ENCODE measurements at regions not wholly inside any gene's neighbourhood (a gene's known extent, or its start where the extent isn't known, plus 50 kb on each side); places are given as distances from the start of the nearest gene placed in this dataset.

DNA sequence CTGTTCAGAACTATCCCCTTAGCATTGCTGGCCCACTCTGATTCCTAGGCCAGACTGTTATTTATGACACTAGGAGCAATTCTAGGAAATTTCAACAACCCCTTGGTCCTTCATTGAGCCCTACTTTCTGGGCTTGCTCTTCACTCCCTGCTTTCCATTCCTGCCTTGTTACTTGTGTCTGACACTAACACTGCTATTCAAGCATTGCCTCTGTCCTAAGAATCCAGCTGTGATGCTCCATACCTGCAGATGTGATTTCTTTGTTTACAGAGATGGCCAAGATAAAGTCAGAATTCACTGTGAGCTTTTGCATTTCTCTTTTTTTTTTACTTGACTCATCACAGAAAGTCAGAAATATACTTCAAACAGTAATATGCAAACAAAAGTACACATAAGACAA, 377.2 kb upstream of the GOT2 start:
- TF ChIP-seq, protein P1, sequence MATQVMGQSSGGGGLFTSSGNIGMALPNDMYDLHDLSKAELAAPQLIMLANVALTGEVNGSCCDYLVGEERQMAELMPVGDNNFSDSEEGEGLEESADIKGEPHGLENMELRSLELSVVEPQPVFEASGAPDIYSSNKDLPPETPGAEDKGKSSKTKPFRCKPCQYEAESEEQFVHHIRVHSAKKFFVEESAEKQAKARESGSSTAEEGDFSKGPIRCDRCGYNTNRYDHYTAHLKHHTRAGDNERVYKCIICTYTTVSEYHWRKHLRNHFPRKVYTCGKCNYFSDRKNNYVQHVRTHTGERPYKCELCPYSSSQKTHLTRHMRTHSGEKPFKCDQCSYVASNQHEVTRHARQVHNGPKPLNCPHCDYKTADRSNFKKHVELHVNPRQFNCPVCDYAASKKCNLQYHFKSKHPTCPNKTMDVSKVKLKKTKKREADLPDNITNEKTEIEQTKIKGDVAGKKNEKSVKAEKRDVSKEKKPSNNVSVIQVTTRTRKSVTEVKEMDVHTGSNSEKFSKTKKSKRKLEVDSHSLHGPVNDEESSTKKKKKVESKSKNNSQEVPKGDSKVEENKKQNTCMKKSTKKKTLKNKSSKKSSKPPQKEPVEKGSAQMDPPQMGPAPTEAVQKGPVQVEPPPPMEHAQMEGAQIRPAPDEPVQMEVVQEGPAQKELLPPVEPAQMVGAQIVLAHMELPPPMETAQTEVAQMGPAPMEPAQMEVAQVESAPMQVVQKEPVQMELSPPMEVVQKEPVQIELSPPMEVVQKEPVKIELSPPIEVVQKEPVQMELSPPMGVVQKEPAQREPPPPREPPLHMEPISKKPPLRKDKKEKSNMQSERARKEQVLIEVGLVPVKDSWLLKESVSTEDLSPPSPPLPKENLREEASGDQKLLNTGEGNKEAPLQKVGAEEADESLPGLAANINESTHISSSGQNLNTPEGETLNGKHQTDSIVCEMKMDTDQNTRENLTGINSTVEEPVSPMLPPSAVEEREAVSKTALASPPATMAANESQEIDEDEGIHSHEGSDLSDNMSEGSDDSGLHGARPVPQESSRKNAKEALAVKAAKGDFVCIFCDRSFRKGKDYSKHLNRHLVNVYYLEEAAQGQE (IDR thresholded peaks at IDR 0.05; ENCODE audit: low read depth): no peak
- TF ChIP-seq CEBPB (IDR thresholded peaks at IDR 0.05) (no peak), ZBTB7A (IDR thresholded peaks at IDR 0.05; ENCODE audit: low read depth) (no peak), TCF12 (IDR thresholded peaks at IDR 0.05; ENCODE audit: low read depth) (no peak), EP300 (IDR thresholded peaks at IDR 0.05; ENCODE audit: borderline replicate concordance) (no peak), EGR1 (IDR thresholded peaks at IDR 0.05) (no peak), FOXM1 (IDR thresholded peaks at IDR 0.05; ENCODE audit: borderline replicate concordance, low read depth) (no peak), NFIC (IDR thresholded peaks at IDR 0.05) (no peak), YY1 (IDR thresholded peaks at IDR 0.05; ENCODE audit: low read depth) (no peak), TAF1 (IDR thresholded peaks at IDR 0.05; ENCODE audit: low read depth) (no peak), TEAD4 (IDR thresholded peaks at IDR 0.05) (no peak)
- TF ChIP-seq, protein P2, sequence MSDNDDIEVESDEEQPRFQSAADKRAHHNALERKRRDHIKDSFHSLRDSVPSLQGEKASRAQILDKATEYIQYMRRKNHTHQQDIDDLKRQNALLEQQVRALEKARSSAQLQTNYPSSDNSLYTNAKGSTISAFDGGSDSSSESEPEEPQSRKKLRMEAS (IDR thresholded peaks at IDR 0.05): no peak
